Hematopoietic multipotent progenitor cell treated with erythropoietin and hydrocortisone succinate and interleukin-3 and kit ligand, for 4 days (in vitro differentiated cells): ENCODE measurements at regions not wholly inside any gene's neighbourhood (a gene's known extent, or its start where the extent isn't known, plus 50 kb on each side); places are given as distances from the start of the nearest gene placed in this dataset.
A peak's percentile ranks its signal among the peaks of the same experiment; 100 is the strongest.

Experiments used
- DNase-seq: peaks from one replicate; pipeline ENCODE4 v3.0.0-alpha.2; 2015

GRCh38 chr15:97745481-97746071, 214.9 kb upstream of the ARRDC4 start:
- DNase-seq: peak; percentile 71

GRCh38 chr15:97747342-97747741, 213.2 kb upstream of the ARRDC4 start:
- no peak for DNase-seq

- DNase-seq: no peak
Measured at GRCh38 chr15:97748576-97748975, 211.9 kb upstream of the ARRDC4 start.

GRCh38 chr15:97750060-97750459, 210.4 kb upstream of the ARRDC4 start:
- DNase-seq: no peak

GRCh38 chr15:97755726-97756125, 204.8 kb upstream of the ARRDC4 start:
- DNase-seq: no peak

- DNase-seq: peak; percentile 70
Measured at GRCh38 chr15:97759363-97759762, 201.1 kb upstream of the ARRDC4 start.

GRCh38 chr15:97761110-97761509, 199.4 kb upstream of the ARRDC4 start:
- no peak for DNase-seq

GRCh38 chr15:97783240-97783639, 177.3 kb upstream of the ARRDC4 start:
- no peak for DNase-seq

GRCh38 chr15:97786741-97787140, 173.8 kb upstream of the ARRDC4 start:
- DNase-seq: no peak

- no peak for DNase-seq
Measured at GRCh38 chr15:97790180-97790579, 170.3 kb upstream of the ARRDC4 start.

GRCh38 chr15:97791824-97792792, 168.4 kb upstream of the ARRDC4 start:
- no peak for DNase-seq

GRCh38 chr15:97804950-97805349, 155.6 kb upstream of the ARRDC4 start:
- no peak for DNase-seq

GRCh38 chr15:97806766-97807165, 153.7 kb upstream of the ARRDC4 start:
- DNase-seq: no peak

GRCh38 chr15:97815835-97816234, 144.7 kb upstream of the ARRDC4 start:
- DNase-seq: no peak

- DNase-seq: no peak
Measured at GRCh38 chr15:97817276-97817890, 143.1 kb upstream of the ARRDC4 start.

- DNase-seq: no peak
Measured at GRCh38 chr15:97836003-97836402, 124.5 kb upstream of the ARRDC4 start.

GRCh38 chr15:97837896-97838295, 122.6 kb upstream of the ARRDC4 start:
- DNase-seq: no peak

GRCh38 chr15:97838606-97839210, 121.8 kb upstream of the ARRDC4 start:
- DNase-seq: no peak

- DNase-seq: no peak
Measured at GRCh38 chr15:97840501-97840900, 120.0 kb upstream of the ARRDC4 start.

- DNase-seq: no peak
Measured at GRCh38 chr15:97841558-97841957, 118.9 kb upstream of the ARRDC4 start.

- DNase-seq: no peak
Measured at GRCh38 chr15:97849183-97849582, 111.3 kb upstream of the ARRDC4 start.

GRCh38 chr15:97858296-97858695, 102.2 kb upstream of the ARRDC4 start:
- no peak for DNase-seq

- DNase-seq: no peak
Measured at GRCh38 chr15:97861529-97862260, 98.8 kb upstream of the ARRDC4 start.
